Mesothelial cell of epicardium (in vitro differentiated cells): ENCODE measurements at regions not wholly inside any gene's neighbourhood (a gene's known extent, or its start where the extent isn't known, plus 50 kb on each side); places are given as distances from the start of the nearest gene placed in this dataset.

Source experiments
- DNase-seq, 2 experiments: peaks; one replicate each; pipeline ENCODE4 v3.0.0; 2021; ENCODE audit warnings: low spot score in 2 of 2; ENCODE audit not compliant: unreplicated experiment in 2 of 2
- H3K27ac Mint-ChIP-seq: 2 replicates; pipeline ENCODE4 v1.8.0; 2021; ENCODE audit warnings: mixed read lengths
- H3K27me3 Mint-ChIP-seq: 2 replicates; pipeline ENCODE4 v1.8.0; 2021; ENCODE audit warnings: low read depth, mixed read lengths
- H3K36me3 Mint-ChIP-seq: 2 replicates; pipeline ENCODE4 v1.8.0; 2021; ENCODE audit warnings: mixed read lengths
- H3K4me1 Mint-ChIP-seq: 2 replicates; pipeline ENCODE4 v1.8.0; 2021; ENCODE audit warnings: mixed read lengths
- H3K4me3 Mint-ChIP-seq: 2 replicates; pipeline ENCODE4 v1.8.0; 2021; ENCODE audit warnings: mild to moderate bottlenecking, moderate library complexity, mixed read lengths
- H3K9me3 Mint-ChIP-seq: 2 replicates; pipeline ENCODE4 v1.8.0; 2021; ENCODE audit warnings: mixed read lengths
- TF ChIP-seq, protein P1 (sequence below): fragments of 200-600 bp; sonication (generic); IDR thresholded peaks from one replicate; pipeline ENCODE4 v1.5.0; 2021; ENCODE audit warnings: antibody characterized with exemption; ENCODE audit not compliant: unreplicated experiment

DNA sequence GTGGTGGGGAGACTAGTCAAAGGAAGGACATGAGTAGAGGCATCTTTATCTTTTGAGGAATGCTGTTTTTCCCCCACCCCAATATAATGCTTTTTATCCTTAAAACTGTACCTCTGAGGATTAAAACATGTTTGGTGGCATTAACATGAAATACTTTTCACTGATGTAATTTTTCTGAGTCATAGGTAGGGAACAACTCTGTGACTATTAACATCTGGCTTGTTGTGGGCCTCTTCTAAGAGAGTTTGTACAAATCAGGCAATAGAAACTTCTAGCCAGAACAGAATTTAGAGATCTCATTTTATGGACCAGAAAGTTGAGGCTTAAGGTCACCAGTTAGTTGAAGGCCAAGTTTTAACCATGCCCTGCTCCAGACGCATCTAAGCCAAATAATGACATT, 207.6 kb downstream of the SOX3 start:
- no peak overlapping the region for H3K27ac Mint-ChIP-seq
- H3K4me1 Mint-ChIP-seq = peaks cover 6% of the 10 kb centered on the region
- H3K27me3 Mint-ChIP-seq = no peaks in the 10 kb centered on the region
- TF ChIP-seq, protein P1, sequence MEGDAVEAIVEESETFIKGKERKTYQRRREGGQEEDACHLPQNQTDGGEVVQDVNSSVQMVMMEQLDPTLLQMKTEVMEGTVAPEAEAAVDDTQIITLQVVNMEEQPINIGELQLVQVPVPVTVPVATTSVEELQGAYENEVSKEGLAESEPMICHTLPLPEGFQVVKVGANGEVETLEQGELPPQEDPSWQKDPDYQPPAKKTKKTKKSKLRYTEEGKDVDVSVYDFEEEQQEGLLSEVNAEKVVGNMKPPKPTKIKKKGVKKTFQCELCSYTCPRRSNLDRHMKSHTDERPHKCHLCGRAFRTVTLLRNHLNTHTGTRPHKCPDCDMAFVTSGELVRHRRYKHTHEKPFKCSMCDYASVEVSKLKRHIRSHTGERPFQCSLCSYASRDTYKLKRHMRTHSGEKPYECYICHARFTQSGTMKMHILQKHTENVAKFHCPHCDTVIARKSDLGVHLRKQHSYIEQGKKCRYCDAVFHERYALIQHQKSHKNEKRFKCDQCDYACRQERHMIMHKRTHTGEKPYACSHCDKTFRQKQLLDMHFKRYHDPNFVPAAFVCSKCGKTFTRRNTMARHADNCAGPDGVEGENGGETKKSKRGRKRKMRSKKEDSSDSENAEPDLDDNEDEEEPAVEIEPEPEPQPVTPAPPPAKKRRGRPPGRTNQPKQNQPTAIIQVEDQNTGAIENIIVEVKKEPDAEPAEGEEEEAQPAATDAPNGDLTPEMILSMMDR = no peak
- H3K36me3 Mint-ChIP-seq = no peaks in the 10 kb centered on the region
- DNase-seq = no peak
- no peaks in the 10 kb centered on the region for H3K9me3 Mint-ChIP-seq
- no peak overlapping the region for H3K4me3 Mint-ChIP-seq

DNA sequence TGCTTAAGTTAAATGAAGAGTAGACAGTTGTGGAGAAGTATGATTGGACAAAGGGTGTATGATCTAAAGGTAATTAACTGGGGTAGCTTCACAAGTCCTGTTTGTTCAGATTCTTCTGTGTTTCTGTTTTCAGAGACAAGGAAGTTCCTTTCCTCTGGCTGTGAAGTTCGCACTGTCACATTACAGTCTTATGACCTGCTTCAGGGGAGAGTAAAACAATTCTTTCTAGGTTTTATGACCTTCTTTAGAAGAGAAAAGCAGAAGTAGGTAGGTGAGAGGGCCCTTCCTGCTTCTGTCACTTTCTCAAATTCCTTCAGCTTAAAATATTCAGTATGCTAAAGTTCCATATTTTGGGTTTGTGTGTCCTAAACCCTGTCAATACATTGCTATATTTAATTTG, 211.9 kb downstream of the SOX3 start:
- H3K27ac Mint-ChIP-seq = no peak overlapping the region
- no peak overlapping the region for H3K4me3 Mint-ChIP-seq
- H3K9me3 Mint-ChIP-seq = peaks cover 3% of the 10 kb centered on the region
- TF ChIP-seq, protein P1 = no peak
- no peak for DNase-seq
- H3K36me3 Mint-ChIP-seq = no peaks in the 10 kb centered on the region
- H3K27me3 Mint-ChIP-seq = no peaks in the 10 kb centered on the region
- H3K4me1 Mint-ChIP-seq = peaks cover 6% of the 10 kb centered on the region

DNA sequence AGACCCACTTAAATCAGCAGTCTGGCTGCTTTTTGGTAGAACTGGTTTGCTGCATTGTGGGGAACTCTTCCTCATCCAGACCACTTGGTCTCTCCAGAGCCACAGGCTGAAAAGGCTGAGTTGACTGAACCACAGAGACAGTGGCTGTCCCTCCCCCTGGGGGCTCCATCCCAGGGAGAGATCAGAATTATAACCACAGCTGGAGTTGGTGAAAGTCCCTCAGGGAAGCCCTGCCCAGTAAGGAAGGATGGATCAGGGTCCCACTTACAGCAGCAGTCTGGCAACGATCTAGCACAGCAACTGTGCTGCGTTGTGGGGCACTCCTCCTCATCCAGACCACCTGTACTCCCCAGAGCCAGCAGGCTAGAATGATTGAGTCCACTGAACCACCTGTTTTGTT, 212.7 kb downstream of the SOX3 start:
- TF ChIP-seq, protein P1 = no peak
- H3K27me3 Mint-ChIP-seq = no peaks in the 10 kb centered on the region
- H3K36me3 Mint-ChIP-seq = no peaks in the 10 kb centered on the region
- H3K27ac Mint-ChIP-seq = no peak overlapping the region
- H3K9me3 Mint-ChIP-seq = peaks cover 6% of the 10 kb centered on the region
- peaks cover 6% of the 10 kb centered on the region for H3K4me1 Mint-ChIP-seq
- DNase-seq = no peak
- H3K4me3 Mint-ChIP-seq = no peak overlapping the region

DNA sequence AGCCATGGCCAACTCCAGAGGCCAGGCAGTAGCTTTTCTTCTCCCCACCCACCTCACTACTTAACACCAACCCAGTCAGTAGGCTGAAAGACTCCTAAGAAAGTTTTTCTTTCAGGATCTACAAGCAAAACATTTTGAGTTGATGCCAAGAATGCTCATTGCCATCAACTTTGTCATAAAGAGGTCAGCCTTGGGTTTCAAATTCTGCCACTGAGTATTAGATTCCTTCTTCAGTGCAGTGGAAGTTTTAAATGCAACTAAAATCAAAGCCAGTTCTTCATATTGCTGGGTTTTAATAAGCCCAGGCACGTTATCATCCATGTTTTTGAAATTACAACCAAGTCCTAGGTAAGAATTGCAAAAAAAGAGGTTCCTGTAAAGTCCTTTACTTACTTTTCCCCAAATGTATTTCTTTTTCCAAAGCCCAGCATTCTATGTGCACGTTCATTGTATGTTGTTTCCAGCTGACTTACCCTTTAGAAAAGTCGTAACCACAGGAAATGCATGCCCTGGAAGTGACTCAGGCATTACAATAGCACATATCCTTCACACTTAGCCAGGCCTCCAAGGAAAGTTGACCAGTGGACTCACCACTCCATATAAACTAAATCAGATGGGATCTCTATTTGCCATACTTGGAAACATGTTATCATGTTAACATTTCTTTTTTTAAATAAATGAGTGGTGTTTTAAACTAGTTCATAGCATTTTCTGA, 229.9 kb downstream of the SOX3 start:
- peaks cover 17% of the 10 kb centered on the region for H3K9me3 Mint-ChIP-seq
- H3K27ac Mint-ChIP-seq = no peak overlapping the region
- no peaks in the 10 kb centered on the region for H3K27me3 Mint-ChIP-seq
- TF ChIP-seq, protein P1 = no peak
- H3K36me3 Mint-ChIP-seq = no peaks in the 10 kb centered on the region
- no peak overlapping the region for H3K4me3 Mint-ChIP-seq
- no peak for DNase-seq
- no peaks in the 10 kb centered on the region for H3K4me1 Mint-ChIP-seq

DNA sequence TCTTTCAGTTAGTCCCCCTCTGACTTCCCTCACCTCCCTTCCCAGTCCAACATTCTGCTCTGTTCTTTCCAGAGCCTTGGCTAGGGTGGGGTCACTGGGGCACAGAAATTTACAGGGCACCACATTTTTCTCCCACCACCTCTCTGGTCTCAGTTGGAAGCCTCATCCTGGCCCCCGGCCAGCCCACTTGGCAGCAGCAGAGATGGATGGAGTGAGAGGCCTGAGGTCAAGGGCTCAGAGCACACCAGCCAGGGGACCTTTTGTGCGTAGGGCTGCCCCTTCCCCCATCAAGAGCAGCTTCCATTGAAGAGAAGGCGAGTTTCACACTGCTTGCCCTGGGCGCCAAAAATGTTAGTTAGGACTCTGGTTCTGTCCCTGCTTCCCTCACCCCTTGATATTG, 230.9 kb downstream of the SOX3 start:
- H3K36me3 Mint-ChIP-seq = no peaks in the 10 kb centered on the region
- H3K27ac Mint-ChIP-seq = no peak overlapping the region
- no peaks in the 10 kb centered on the region for H3K27me3 Mint-ChIP-seq
- H3K9me3 Mint-ChIP-seq = peaks cover 24% of the 10 kb centered on the region
- no peak overlapping the region for H3K4me3 Mint-ChIP-seq
- DNase-seq = no peak
- no peaks in the 10 kb centered on the region for H3K4me1 Mint-ChIP-seq
- TF ChIP-seq, protein P1 = no peak
